ENCODE measurements at regions not wholly inside any gene's neighbourhood (a gene's known extent, or its start where the extent isn't known, plus 50 kb on each side); places are given as distances from the start of the nearest gene placed in this dataset.

DNA sequence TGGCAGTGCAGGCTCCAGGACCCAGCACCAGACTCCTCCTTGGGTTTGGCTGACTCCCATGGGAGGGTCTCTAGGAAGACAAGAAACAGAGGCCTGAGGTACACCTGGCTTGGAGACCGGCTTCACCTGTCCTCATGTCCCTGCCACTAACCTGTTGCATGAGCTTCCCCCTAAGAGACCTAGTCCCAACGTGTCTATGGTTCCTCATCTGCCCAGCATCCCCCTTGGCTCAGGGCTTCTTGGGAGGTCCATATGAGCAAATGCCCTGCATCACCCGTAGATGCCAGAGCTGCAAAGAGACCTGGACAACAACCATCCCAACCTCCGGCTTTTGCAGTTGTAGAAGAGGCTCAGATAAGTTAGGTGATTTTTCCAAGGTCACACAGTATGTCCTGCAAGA lies 123.5 kb downstream of the BUD13 start:
- H3K4me1 ChIP-seq, result no peaks in the 10 kb centered on the region
- no peaks in the 10 kb centered on the region for H3K27me3 ChIP-seq
- no peak overlapping the region for H3K4me3 ChIP-seq
- WGBS, 2 donors, result 80 to 84% methylated on average over 4 of the region's 4 CpGs
- H3K36me3 ChIP-seq (ENCODE audit: low read depth, missing control alignments), result no peaks in the 10 kb centered on the region
- H3K9me3 ChIP-seq, result no peaks in the 10 kb centered on the region
- TF ChIP-seq, protein P1, sequence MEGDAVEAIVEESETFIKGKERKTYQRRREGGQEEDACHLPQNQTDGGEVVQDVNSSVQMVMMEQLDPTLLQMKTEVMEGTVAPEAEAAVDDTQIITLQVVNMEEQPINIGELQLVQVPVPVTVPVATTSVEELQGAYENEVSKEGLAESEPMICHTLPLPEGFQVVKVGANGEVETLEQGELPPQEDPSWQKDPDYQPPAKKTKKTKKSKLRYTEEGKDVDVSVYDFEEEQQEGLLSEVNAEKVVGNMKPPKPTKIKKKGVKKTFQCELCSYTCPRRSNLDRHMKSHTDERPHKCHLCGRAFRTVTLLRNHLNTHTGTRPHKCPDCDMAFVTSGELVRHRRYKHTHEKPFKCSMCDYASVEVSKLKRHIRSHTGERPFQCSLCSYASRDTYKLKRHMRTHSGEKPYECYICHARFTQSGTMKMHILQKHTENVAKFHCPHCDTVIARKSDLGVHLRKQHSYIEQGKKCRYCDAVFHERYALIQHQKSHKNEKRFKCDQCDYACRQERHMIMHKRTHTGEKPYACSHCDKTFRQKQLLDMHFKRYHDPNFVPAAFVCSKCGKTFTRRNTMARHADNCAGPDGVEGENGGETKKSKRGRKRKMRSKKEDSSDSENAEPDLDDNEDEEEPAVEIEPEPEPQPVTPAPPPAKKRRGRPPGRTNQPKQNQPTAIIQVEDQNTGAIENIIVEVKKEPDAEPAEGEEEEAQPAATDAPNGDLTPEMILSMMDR (IDR thresholded peaks at IDR 0.05), result no peak
- TF ChIP-seq POLR2A (IDR thresholded peaks at IDR 0.05), result no peak
- no peak overlapping the region for H3K27ac ChIP-seq
- no peak for DNase-seq
- intact Hi-C loops (cut with DNase I; ENCODE audit: low total_unique reads), result no loop called here

DNA sequence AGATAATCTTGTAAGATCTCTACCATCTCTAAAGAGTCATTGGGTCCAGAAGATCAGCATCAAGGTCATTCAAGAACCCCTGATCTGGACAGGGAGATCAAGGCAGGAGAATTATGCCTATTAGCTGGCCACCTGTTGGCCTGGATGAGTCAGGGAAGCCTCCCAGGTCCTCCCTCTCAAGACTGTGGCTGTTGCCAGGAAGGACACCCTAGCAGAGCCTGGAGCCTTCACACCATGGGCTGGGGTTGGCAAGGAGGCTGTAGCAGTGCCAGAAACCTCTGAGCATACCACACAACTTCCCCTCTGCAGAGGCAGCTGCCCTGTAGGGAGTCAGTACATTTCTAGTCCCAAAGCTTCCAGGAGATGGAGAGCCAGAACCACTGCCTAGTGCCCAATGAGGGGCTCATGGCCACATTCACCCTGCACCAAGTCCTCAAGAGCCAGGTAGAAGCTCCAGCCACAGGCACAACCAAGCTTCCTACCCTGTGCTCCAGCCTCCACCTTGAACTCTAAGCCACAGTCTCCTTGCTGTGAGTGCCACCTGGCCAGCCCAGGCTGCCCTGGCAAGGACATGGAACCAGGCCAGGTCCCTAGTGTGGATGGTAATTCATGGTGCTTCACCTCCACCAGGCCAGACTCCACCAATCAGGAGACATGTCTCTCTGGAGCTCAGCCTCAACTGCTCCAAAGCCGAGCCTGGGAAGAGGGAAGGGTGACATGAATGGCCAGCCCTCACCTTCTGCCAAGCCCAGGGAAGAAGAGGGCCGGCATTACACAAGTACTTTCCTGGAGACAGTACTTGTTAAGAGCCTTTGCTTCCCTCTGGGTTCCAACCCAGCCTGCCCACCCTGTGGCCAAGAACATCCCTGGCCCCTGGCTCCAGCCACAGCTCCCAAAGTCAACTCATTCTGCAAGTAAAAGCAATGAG lies 124.3 kb downstream of the BUD13 start:
- Histone ChIP-seq H3K36me3 (ENCODE audit: low read depth, missing control alignments) (no peaks in the 10 kb centered on the region), H3K4me1 (no peaks in the 10 kb centered on the region), H3K4me3 (no peak overlapping the region), H3K9me3 (no peaks in the 10 kb centered on the region), H3K27me3 (no peaks in the 10 kb centered on the region), H3K27ac (no peak overlapping the region)
- no peak for TF ChIP-seq POLR2A (IDR thresholded peaks at IDR 0.05)
- no peak for DNase-seq
- 90 to 92% methylated on average over 2 of the region's 2 CpGs for WGBS, 2 donors
- intact Hi-C loops (cut with DNase I; ENCODE audit: low total_unique reads), result no loop called here

DNA sequence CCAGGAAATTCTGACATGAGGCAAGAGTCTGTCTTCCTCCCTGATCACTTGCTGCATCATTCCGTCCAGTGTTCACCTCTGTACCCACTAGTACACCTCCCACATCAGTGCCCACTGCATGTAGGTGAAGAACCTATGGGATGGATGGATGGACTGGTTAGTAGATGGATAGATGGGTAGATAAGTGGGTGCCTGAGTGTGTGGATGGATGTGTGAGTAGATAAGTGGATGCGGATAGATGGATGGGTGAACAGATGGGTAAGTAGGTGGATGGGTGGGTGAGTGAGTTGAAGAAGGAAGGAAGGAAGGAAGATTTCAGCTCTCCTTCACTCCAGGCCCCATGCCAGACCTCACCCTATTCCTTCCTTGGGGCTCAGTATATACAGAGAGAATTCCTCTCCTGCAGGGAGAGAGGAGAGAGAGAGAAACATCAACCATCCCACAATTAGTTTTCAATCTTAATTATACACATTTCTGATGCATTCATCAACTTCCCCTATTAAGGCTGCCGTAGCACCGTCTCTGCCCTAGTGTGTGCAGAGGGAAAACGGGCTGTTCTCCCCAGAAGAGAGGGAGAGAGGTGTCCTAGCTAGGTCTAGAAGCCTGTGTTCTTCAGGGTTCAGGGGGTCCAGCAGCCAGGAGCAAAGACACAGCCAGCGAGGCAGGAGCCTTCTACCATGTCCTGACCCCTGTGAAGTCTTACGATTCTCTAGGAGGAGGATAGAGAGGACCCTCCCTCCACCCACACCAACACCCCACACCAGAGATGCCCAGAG lies 125.3 kb downstream of the BUD13 start:
- intact Hi-C loops (cut with DNase I; ENCODE audit: low total_unique reads), result no loop called here
- TF ChIP-seq POLR2A (IDR thresholded peaks at IDR 0.05), result no peak
- TF ChIP-seq, protein P1 (IDR thresholded peaks at IDR 0.05), result no peak
- no peak for DNase-seq
- H3K9me3 ChIP-seq, result no peaks in the 10 kb centered on the region
- no peak overlapping the region for H3K27ac ChIP-seq
- no peaks in the 10 kb centered on the region for H3K4me1 ChIP-seq
- no peaks in the 10 kb centered on the region for H3K36me3 ChIP-seq (ENCODE audit: low read depth, missing control alignments)
- H3K27me3 ChIP-seq, result no peaks in the 10 kb centered on the region
- no peak overlapping the region for H3K4me3 ChIP-seq
- WGBS, 2 donors, result 87 to 93% methylated on average over 7 of the region's 7 CpGs

DNA sequence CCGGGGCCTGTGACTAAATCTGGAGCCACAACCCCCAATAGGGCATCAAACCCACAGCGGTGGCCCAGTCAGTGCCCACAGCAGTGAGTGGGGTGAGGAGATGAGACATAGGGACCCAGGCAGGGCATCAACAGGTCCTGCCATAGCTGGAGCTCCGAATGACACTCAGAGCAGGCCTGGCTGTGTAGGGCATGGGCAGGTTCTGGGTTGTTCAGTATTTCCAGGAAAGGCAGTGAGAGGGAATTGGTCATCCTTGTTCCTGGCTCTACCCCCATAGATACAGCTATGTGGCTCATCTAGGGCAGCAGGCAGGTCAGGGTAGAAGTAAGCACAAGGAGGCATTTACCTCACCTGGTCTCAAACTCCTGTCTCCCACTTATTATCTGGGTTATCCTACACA lies 126.6 kb downstream of the BUD13 start:
- H3K36me3 ChIP-seq (ENCODE audit: low read depth, missing control alignments), result no peaks in the 10 kb centered on the region
- no peaks in the 10 kb centered on the region for H3K27me3 ChIP-seq
- H3K9me3 ChIP-seq, result no peaks in the 10 kb centered on the region
- no peak overlapping the region for H3K27ac ChIP-seq
- no peak overlapping the region for H3K4me3 ChIP-seq
- no peaks in the 10 kb centered on the region for H3K4me1 ChIP-seq
- DNase-seq, result no peak
- TF ChIP-seq POLR2A (IDR thresholded peaks at IDR 0.05), result no peak
- TF ChIP-seq, protein P1 (IDR thresholded peaks at IDR 0.05), result no peak
- intact Hi-C loops (cut with DNase I; ENCODE audit: low total_unique reads), result no loop called here
- 95 to 100% methylated on average over 3 of the region's 3 CpGs for WGBS, 2 donors

DNA sequence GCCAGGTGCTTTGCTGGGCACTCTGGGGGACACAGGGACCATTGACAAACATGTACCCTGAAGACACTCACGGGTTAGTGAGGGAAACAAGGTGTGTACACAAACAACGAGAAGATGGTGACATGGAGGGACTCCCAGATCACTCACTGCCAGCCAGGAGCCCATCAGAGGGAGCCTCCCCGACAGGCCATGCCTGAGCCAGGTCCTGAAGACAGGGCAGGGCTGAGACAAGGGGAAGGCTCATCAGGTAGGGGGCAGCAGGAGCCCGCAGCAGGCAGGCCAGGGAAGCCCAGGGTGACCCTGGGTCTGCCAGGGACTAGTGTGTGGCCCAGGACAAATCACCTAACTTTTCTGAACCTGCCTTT lies 127.9 kb downstream of the BUD13 start:
- Histone ChIP-seq H3K36me3 (ENCODE audit: low read depth, missing control alignments) (no peaks in the 10 kb centered on the region), H3K27me3 (no peaks in the 10 kb centered on the region), H3K9me3 (no peaks in the 10 kb centered on the region), H3K4me3 (no peak overlapping the region), H3K27ac (no peak overlapping the region), H3K4me1 (no peaks in the 10 kb centered on the region)
- 66 to 83% methylated on average over 4 of the region's 4 CpGs for WGBS, 2 donors
- intact Hi-C loops (cut with DNase I; ENCODE audit: low total_unique reads), result no loop called here
- no peak for DNase-seq
- no peak for TF ChIP-seq POLR2A (IDR thresholded peaks at IDR 0.05)
- TF ChIP-seq, protein P1 (IDR thresholded peaks at IDR 0.05), result no peak
